WERI-Rb-1 (cell line): ENCODE measurements at regions not wholly inside any gene's neighbourhood (a gene's known extent, or its start where the extent isn't known, plus 50 kb on each side); places are given as distances from the start of the nearest gene placed in this dataset.

Source experiments
- DNase-seq: peaks from one replicate; pipeline ENCODE4 v3.0.0-alpha.2; 2020
- H3K27ac ChIP-seq: fragments of 250-450 bp; sonication (Bioruptor Pico); 2 replicates; pipeline ENCODE4 v1.5.1; 2020; ENCODE audit warnings: mild to moderate bottlenecking, moderate library complexity
- H3K27me3 ChIP-seq: fragments of 250-450 bp; sonication (Bioruptor Pico); 2 replicates; pipeline ENCODE4 v1.5.1; 2021; ENCODE audit warnings: mild to moderate bottlenecking, low read depth, moderate library complexity; ENCODE audit not compliant: insufficient read depth, severe bottlenecking
- H3K36me3 ChIP-seq: fragments of 250-450 bp; sonication (Bioruptor Pico); 2 replicates; pipeline ENCODE4 v1.5.1; 2020; ENCODE audit warnings: mild to moderate bottlenecking, moderate library complexity
- H3K4me3 ChIP-seq: 2 replicates; pipeline ENCODE4 v1.5.1; 2011; ENCODE audit warnings: low read depth, mild to moderate bottlenecking, control low read depth, low read length
- H3K9me3 ChIP-seq: fragments of 250-450 bp; sonication (Bioruptor Pico); 2 replicates; pipeline ENCODE4 v1.5.1; 2021; ENCODE audit warnings: mild to moderate bottlenecking, moderate library complexity; ENCODE audit not compliant: severe bottlenecking
- CTCF ChIP-seq: IDR thresholded peaks from 2 replicates; pipeline ENCODE4 v1.5.1; 2011; ENCODE audit warnings: low read depth, mild to moderate bottlenecking, control low read depth, inconsistent platforms, low read length

- Histone ChIP-seq H3K27ac (no peak overlapping the region), H3K27me3 (no peaks in the 10 kb centered on the region), H3K36me3 (no peaks in the 10 kb centered on the region), H3K9me3 (no peaks in the 10 kb centered on the region), H3K4me3 (no peak overlapping the region)
- no peak for DNase-seq
- no peak for TF ChIP-seq CTCF
These were observed 262.0 kb upstream of the JAG1 start for GRCh38 chr20:10935658-10936402.

GRCh38 chr20:10936786-10937185 lies 263.0 kb upstream of the JAG1 start:
- no peak overlapping the region for H3K27ac ChIP-seq
- DNase-seq = no peak
- H3K4me3 ChIP-seq = no peak overlapping the region
- H3K36me3 ChIP-seq = no peaks in the 10 kb centered on the region
- no peaks in the 10 kb centered on the region for H3K9me3 ChIP-seq
- H3K27me3 ChIP-seq = no peaks in the 10 kb centered on the region
- TF ChIP-seq CTCF = no peak

- Histone ChIP-seq H3K4me3 (no peak overlapping the region), H3K27ac (no peak overlapping the region), H3K36me3 (no peaks in the 10 kb centered on the region), H3K9me3 (no peaks in the 10 kb centered on the region), H3K27me3 (no peaks in the 10 kb centered on the region)
- DNase-seq = no peak
- TF ChIP-seq CTCF = no peak
These were observed 265.6 kb upstream of the JAG1 start for GRCh38 chr20:10939331-10939941.

GRCh38 chr20:10940941-10941340 lies 267.1 kb upstream of the JAG1 start:
- H3K27ac ChIP-seq = no peak overlapping the region
- no peaks in the 10 kb centered on the region for H3K36me3 ChIP-seq
- no peak for TF ChIP-seq CTCF
- DNase-seq = no peak
- H3K27me3 ChIP-seq = no peaks in the 10 kb centered on the region
- no peaks in the 10 kb centered on the region for H3K9me3 ChIP-seq
- H3K4me3 ChIP-seq = no peak overlapping the region

- no peaks in the 10 kb centered on the region for H3K27me3 ChIP-seq
- no peak for TF ChIP-seq CTCF
- H3K36me3 ChIP-seq = no peaks in the 10 kb centered on the region
- no peaks in the 10 kb centered on the region for H3K9me3 ChIP-seq
- no peak overlapping the region for H3K4me3 ChIP-seq
- DNase-seq = no peak
- H3K27ac ChIP-seq = no peak overlapping the region
These were observed 270.0 kb upstream of the JAG1 start for GRCh38 chr20:10943686-10944265.
